LNCAP (cell line): ENCODE measurements at regions not wholly inside any gene's neighbourhood (a gene's known extent, or its start where the extent isn't known, plus 50 kb on each side); places are given as distances from the start of the nearest gene placed in this dataset.

Source experiments
- TF ChIP-seq, protein P1 (sequence below): fragments of 450-650 bp; IDR thresholded peaks from 2 replicates; pipeline ENCODE4 v1.5.1; 2017; ENCODE audit warnings: mild to moderate bottlenecking

DNA sequence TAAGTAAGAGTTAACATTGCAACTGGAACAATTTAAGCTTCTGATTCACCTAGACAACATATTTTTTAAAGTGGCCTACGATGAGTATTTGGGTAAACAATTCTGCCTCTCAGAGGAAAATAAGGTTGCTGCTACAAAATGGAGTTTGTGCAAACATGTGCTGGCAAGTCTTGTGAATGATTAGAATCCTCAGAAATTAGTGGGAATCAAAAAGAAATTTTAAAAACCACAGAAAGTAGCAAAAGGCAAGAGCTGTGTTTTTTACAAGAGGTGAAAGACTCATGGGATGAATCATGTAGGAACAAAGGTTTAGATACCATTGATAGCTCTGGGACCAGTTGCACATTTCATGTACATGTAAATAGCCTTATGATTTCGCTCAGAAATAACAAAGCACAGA lies 561.6 kb downstream of the TAF11L14 start:
- TF ChIP-seq, protein P1, sequence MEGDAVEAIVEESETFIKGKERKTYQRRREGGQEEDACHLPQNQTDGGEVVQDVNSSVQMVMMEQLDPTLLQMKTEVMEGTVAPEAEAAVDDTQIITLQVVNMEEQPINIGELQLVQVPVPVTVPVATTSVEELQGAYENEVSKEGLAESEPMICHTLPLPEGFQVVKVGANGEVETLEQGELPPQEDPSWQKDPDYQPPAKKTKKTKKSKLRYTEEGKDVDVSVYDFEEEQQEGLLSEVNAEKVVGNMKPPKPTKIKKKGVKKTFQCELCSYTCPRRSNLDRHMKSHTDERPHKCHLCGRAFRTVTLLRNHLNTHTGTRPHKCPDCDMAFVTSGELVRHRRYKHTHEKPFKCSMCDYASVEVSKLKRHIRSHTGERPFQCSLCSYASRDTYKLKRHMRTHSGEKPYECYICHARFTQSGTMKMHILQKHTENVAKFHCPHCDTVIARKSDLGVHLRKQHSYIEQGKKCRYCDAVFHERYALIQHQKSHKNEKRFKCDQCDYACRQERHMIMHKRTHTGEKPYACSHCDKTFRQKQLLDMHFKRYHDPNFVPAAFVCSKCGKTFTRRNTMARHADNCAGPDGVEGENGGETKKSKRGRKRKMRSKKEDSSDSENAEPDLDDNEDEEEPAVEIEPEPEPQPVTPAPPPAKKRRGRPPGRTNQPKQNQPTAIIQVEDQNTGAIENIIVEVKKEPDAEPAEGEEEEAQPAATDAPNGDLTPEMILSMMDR: no peak

DNA sequence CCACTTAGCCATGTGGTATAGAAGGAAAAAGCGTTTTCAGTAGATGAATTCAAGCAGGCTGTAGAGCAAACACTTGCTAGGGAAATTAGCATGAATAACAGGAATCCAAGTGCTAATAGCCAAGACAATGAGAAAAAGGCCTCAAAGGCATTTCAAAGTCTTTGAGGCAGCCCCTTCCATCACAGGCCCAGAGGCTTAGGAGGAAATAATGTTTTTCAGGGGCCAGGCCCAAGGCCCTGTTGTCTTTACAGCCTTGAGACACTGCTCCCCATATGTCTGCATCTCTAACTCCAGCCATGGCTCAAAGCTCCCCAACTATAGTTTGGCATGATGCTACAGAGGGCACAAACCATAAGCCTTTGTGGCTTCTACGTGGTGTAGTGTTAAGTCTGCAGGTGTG lies 563.5 kb downstream of the TAF11L14 start:
- TF ChIP-seq, protein P1: no peak

DNA sequence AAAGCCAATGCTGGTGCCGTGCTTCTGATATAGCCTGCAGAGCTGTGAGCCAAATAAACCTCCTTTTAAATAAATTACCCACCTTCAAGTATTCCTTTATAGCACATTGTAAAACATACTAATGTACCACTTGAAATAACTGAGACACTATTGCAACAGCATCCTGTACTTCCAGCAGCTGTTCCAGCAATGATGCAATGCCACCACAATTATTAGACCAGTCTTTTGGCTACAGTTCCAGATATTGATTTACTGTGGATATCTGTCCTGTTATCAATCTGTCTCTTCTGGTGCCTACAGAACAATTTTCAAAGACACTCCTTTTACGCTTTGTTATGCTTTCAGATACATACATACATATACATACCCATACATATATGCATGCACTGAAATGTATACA lies 567.9 kb downstream of the TAF11L14 start:
- TF ChIP-seq, protein P1: no peak

DNA sequence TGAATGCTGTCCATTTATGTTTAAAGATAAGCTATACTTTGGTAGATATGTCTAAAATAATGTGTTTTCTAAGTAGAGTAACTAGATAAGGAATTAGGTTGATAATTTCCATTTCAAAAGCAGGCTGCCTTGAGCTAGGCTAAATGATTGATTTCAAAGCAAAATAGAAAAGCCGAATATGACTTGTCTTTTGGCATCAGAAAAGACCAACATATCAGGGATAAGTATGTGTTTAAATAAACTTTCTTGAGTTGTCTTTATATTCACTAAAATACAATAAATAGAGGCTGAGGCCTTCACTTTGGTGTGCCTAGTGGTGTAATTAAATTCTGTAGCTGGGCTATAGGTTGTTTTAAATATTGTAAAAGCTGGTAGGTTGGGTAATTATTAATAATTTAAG lies 569.0 kb downstream of the TAF11L14 start:
- TF ChIP-seq, protein P1: no peak

DNA sequence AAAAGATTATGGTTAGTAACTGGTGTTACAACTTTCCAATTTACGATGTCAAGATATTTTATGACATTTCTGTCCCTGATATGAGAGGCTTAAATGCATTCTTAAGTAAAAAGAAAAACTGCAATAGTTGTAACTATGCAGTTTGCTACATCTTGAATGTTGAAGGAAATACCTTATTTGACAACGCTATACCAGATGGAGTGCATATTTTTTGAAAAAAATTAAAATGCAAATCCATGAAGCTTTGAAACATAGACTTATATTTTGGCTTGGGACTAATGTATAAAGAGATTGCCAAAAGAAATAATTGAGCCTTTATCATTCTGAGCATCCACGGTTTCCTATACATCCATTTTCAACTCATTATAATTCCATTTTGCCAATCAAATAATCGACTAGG lies 579.4 kb downstream of the TAF11L14 start:
- TF ChIP-seq, protein P1: no peak

DNA sequence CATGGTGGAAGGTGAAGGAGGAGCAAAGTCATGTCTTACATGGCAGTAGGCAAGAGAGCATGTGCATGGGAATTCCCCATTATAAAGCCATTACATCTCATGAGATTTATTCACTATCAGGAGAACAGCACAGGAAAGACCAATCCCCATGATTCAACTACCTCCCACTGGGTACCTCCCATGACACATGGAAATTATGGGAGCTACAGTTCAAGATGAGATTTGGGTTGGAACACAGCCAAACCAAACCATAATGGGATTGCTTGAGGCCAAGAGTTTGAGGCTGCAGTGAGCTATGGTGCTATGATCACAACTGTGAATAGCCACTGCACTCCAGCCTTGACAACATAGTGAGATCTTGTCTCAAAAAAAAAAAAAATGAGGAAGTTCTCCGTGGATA lies 581.8 kb downstream of the TAF11L14 start:
- TF ChIP-seq, protein P1: no peak

DNA sequence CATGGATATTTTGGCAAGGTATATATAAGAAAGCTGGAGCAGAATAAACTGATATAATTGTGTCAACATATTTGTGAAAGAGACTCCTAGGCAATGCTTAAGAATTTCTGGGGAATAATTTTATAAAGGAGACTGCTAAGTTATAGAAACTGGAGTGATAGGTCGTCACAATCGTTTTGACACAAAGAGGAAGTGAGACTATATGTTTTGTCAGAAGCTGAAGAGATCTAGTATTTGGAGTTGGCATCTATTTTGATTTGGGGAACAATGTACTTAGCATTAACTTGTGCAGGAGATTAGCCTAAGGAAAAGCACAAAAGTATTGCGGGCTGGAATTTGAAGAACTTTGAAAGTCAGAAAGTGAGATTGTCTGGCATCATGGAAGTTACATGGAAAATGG lies 582.5 kb downstream of the TAF11L14 start:
- TF ChIP-seq, protein P1: no peak

DNA sequence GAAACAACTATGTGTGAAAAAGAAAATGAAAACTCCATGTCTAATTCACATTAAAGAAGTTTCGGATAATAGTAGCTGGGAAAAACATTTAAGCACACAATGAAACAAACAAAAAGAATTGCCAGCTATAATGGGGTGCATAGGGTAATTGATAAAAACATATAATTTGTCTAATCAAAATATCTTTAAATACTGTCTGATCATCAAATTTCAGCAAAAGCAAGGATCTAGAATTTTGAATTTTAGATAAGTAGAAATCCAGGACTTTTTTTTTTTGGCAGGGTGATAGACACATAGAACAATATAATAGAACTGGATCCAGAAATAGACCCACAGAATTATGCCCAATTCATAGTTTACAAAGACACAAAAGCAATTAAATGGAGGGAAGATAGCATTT lies 585.0 kb downstream of the TAF11L14 start:
- TF ChIP-seq, protein P1: no peak
